Choroid plexus epithelial cell (primary cell): ENCODE measurements at regions not wholly inside any gene's neighbourhood (a gene's known extent, or its start where the extent isn't known, plus 50 kb on each side); places are given as distances from the start of the nearest gene placed in this dataset.

Source experiments
- DNase-seq: peaks from one replicate; pipeline ENCODE4 v3.0.0-alpha.2; 2010; ENCODE audit warnings: low read depth
- H3K4me3 ChIP-seq: 2 replicates; pipeline ENCODE4 v1.5.1; 2011; ENCODE audit warnings: low read depth, mild to moderate bottlenecking, control low read depth, low read length, moderate library complexity
- CTCF ChIP-seq: conservative IDR thresholded peaks from 2 replicates; pipeline ENCODE4 v1.5.1; 2011; ENCODE audit warnings: low read depth, mild to moderate bottlenecking, control low read depth, inconsistent platforms, low read length, moderate library complexity

DNA sequence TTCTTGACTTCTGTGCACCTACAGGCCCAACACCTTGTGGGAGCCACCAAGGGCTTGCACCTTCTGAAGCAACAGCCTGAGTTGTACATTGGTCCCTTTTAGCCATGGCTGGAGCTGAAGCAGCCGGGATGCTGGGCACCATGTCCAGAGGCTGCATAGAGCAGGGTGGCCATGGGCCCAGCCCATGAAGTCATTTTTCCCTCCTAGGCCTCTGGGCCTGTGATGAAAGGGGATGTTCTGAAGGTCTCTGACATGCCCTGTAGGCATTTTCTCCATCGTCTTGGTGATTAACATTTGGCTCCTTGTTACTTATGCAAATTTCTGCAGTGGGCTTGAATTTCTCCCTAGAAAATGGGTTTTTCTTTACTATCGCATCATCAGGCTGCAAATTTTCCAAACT, 83.1 kb upstream of the ACVR1 start:
- TF ChIP-seq CTCF: no peak
- H3K4me3 ChIP-seq: no peak overlapping the region
- no peak for DNase-seq

DNA sequence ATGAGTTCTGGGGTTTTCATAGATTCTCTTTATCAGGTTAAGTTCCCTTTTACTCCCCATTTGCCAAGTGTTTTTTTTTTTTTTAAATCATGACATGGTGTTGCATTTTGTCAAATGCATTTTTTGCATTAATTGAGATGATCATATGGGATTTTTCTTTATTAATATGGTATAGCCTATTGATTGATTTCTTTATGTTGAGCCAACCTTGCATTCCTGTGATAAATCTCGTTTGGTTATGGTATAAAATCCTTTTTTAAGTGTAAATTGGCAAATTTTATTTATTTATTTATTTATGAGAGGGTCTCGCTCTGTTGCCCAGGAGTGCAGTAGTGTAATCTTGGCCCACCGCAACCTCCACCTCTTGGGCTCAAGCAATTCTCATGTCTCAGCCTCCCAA, 81.5 kb upstream of the ACVR1 start:
- no peak for TF ChIP-seq CTCF
- no peak for DNase-seq
- no peak overlapping the region for H3K4me3 ChIP-seq

DNA sequence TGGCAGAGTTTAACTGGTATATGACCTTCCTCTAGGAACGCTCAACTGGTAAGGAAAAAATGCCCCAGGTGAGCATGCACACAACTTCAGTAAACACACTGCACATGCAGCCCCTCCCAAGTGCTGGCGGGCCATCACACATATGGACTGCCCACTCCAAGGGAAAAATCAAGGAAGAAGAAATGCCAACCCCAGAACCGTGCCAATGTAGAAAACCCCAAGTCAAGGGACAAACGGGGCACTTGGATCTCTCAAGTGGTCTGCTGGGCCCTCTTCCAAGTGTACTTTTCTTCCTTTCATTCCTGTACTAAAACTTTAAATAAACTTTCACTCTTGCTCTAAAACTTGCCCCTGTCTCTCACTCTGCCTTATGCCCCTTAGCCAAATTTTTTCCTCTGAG, 76.4 kb upstream of the ACVR1 start:
- no peak for TF ChIP-seq CTCF
- DNase-seq: no peak
- no peak overlapping the region for H3K4me3 ChIP-seq

DNA sequence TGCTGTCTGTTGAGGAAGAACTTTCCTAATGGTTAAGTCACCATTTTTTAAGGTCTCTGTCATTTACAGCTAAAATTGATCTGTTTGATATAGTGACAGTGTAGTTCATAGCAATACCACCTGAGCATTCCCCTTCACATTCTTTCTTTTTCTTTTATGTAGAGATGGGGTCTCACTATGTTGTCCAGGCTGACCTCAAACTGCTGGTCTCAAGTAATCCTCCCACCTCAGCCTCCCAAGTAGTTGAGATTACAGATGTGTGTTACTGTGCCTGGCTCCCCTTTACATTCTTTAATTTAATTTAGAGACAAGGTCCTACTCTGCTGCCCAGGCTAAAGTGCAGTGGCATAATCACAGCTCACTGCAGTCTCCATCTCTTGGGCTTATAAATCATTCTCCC, 72.7 kb upstream of the ACVR1 start:
- no peak for TF ChIP-seq CTCF
- no peak overlapping the region for H3K4me3 ChIP-seq
- no peak for DNase-seq

DNA sequence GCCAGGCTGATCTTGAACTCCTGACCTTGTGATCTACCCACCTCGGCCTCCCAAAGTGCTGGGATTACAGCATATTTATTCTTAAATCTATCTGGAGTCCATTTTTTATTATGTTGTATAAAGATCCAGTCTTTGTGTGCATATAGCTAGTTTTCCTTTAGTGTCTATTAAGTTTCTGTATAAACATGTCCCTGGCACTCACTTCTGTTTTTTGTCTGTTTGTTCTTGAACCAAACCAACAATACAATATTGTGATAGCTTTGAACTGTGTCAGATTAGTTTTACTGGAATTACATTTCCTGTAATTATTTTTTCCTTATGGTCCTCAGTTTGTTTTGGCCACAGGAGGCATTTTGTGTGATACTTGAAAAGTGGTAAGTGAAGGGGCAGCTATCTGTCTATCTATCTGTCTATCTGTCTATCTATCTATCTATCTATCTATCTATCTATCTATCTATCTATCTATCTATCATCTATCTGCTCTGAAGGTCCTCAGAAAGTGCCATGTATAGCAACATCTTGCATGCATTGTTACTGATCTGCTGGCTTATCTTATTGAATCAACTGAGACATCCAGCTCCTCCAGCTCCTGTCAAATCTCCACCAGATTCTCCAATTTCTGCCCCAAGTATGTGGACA, 70.9 kb upstream of the ACVR1 start:
- TF ChIP-seq CTCF: no peak
- no peak for DNase-seq
- no peak overlapping the region for H3K4me3 ChIP-seq

DNA sequence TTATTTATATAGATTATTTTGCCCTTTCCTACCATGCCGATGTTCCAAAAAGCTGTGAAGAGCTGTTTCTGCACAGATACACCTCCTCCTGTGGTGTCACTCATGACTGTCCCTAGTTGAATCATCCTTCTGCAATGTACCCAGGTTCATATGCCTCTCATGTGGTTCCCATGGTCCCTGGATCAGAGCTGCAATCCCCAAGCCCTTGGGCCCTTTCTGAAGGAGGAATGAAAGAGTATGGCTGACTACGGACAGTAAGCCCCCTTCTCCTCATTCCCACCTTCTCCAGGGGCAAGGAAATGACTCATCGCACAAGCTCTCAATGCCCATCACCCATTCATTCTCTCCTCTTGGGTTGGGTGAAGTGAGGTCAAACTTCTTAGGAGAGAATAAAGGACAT, 63.9 kb upstream of the ACVR1 start:
- H3K4me3 ChIP-seq: no peak overlapping the region
- no peak for DNase-seq
- TF ChIP-seq CTCF: no peak

- TF ChIP-seq CTCF: no peak
- peak; percentile 15 for DNase-seq
- no peak overlapping the region for H3K4me3 ChIP-seq
Measured at GRCh38 chr2:157938556-157938955, 62.4 kb upstream of the ACVR1 start.
